T-cell (primary cell): ENCODE measurements at regions not wholly inside any gene's neighbourhood (a gene's known extent, or its start where the extent isn't known, plus 50 kb on each side); places are given as distances from the start of the nearest gene placed in this dataset.

Experiments
- ATAC-seq, 4 experiments: fragments of 200-7000 bp in 3 of 4; fragments of 150-1000 bp in 1 of 4; cut with Tn5 transposase; replicated peaks in 1 of 4; 1 replicate in 3 of 4; 2 replicates in 1 of 4; pipeline ENCODE4 v1.10.0; 2021; ENCODE audit warnings: moderate library complexity in 3 of 4, mild to moderate bottlenecking in 2 of 4, moderate number of reproducible peaks in 1 of 4
- CTCF ChIA-PET, 2 donors: fragments of 300-600 bp; sonication (Branson Sonifier 250); formaldehyde crosslinking; loops; one replicate each; lab custom pipeline; 2022; ENCODE audit warnings: antibody characterized with exemption in 2 of 2; lab: Charles Lee
- POLR2A ChIA-PET, 2 donors: fragments of 300-600 bp; sonication (Branson Sonifier 250); formaldehyde crosslinking; loops; one replicate each; lab custom pipeline; 2022; ENCODE audit warnings: antibody characterized with exemption in 2 of 2; lab: Charles Lee
- DNase-seq, 35 experiments: peaks; one replicate each; pipeline versions ENCODE4 v3.0.0 to v3.0.0-alpha.2; 2013 to 2023
- H3K27ac ChIP-seq: one replicate; pipeline ENCODE4 v1.5.1; 2013; ENCODE audit warnings: low read length
- H3K27me3 ChIP-seq, 2 experiments: replicated peaks in 1 of 2; 1 replicate in 1 of 2; 2 replicates in 1 of 2; pipeline versions ENCODE4 v1.6.1 to v1.7.0; 2013; ENCODE audit warnings: low read length in 1 of 2, mixed read lengths in 1 of 2; ENCODE audit not compliant: control insufficient read depth in 2 of 2, insufficient read depth in 2 of 2; ENCODE audit errors: extremely low read depth in 1 of 2
- H3K36me3 ChIP-seq, 2 donors: 1 replicate in 1 of 2; 2 replicates in 1 of 2; pipeline versions ENCODE4 v1.6.1 to v1.7.0; 2013; ENCODE audit warnings: low read length in 1 of 2; ENCODE audit not compliant: control insufficient read depth in 2 of 2, insufficient read depth in 1 of 2; ENCODE audit errors: extremely low read depth in 1 of 2
- H3K4me1 ChIP-seq, 2 experiments: 1 replicate in 1 of 2; 2 replicates in 1 of 2; pipeline versions ENCODE4 v1.6.1 to v1.7.0; 2013; ENCODE audit warnings: low read length in 2 of 2, mixed read lengths in 1 of 2; ENCODE audit not compliant: insufficient read depth in 2 of 2, control insufficient read depth in 1 of 2; ENCODE audit errors: extremely low read depth in 1 of 2
- H3K4me3 ChIP-seq, 2 donors: 1 replicate in 1 of 2; 2 replicates in 1 of 2; pipeline versions ENCODE4 v1.5.1 to v1.7.0; 2013; ENCODE audit warnings: mild to moderate bottlenecking in 2 of 2, low read length in 1 of 2, moderate library complexity in 1 of 2; ENCODE audit not compliant: control insufficient read depth in 1 of 2; ENCODE audit errors: extremely low read depth in 1 of 2
- H3K9me3 ChIP-seq: 2 replicates; pipeline ENCODE4 v1.7.0; 2013
- H3K27ac Mint-ChIP-seq, 2 donors: one replicate each; pipeline ENCODE4 v1.8.0; 2020 to 2021; ENCODE audit warnings: mild to moderate bottlenecking in 2 of 2, mixed read lengths in 2 of 2
- H3K27me3 Mint-ChIP-seq, 2 donors: one replicate each; pipeline ENCODE4 v1.8.0; 2021 to 2022; ENCODE audit warnings: mixed read lengths in 2 of 2
- H3K36me3 Mint-ChIP-seq: one replicate; pipeline ENCODE4 v1.8.0; 2021; ENCODE audit warnings: mixed read lengths
- H3K4me1 Mint-ChIP-seq, 3 donors: one replicate each; pipeline ENCODE4 v1.8.0; 2020 to 2022; ENCODE audit warnings: mixed read lengths in 3 of 3, mild to moderate bottlenecking in 1 of 3
- H3K4me3 Mint-ChIP-seq, 3 donors: one replicate each; pipeline ENCODE4 v1.8.0; 2020 to 2022; ENCODE audit warnings: mild to moderate bottlenecking in 3 of 3, mixed read lengths in 3 of 3, moderate library complexity in 3 of 3
- H3K9me3 Mint-ChIP-seq, 3 donors: one replicate each; pipeline ENCODE4 v1.8.0; 2020 to 2022; ENCODE audit warnings: mixed read lengths in 3 of 3
- WGBS: methylation state at CpG from one replicate; pipeline ENCODE4 v1.1.5; 2013; ENCODE audit warnings: missing lambda C conversion rate; ENCODE audit not compliant: insufficient coverage; 5-methylcytosine and 5-hydroxymethylcytosine counted together

DNA sequence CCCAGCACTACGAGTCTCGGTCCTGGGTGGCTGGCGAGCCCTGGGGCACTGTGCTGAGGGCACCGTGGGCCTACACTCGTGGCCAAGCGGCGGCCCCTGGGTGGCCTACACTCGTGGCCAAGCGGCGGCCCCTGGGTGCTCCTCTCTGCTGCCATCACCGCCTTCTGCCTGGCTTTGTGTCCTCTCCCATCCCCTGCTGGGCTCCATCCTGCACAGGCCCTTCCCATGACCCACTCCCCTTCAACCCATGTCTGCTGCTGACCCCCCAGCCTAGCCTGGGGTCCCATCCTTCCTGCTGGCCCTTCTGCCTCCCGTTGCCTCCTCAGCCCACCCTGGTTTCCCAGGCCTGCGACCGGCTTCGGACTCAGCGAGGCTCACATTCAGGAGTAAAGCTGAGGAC is 87.4 kb upstream of the CLDN5 start:
- 95% methylated on average over 16 of the region's 16 CpGs for WGBS
- Histone ChIP-seq H3K27me3 (peaks cover 0 to 22% of the 10 kb centered on the region in 2 experiments), H3K36me3 (no peaks in the 10 kb centered on the region), H3K4me3 (no peak overlapping the region), H3K27ac (no peak overlapping the region), H3K9me3 (no peaks in the 10 kb centered on the region), H3K4me1 (peaks cover 20 to 44% of the 10 kb centered on the region in 2 experiments)
- DNase-seq (no peak), ATAC-seq (no peak)
- Mint-ChIP-seq H3K4me3 (no peak overlapping the region), H3K9me3 (no peaks in the 10 kb centered on the region), H3K4me1 (peaks cover 36 to 43% (median 37%) of the 10 kb centered on the region in 3 donors), H3K27me3 (no peaks in the 10 kb centered on the region), H3K27ac (peak overlapping the region in 1 of 2 donors; percentile 48), H3K36me3 (no peaks in the 10 kb centered on the region)
- CTCF ChIA-PET, result no interaction called here
- POLR2A ChIA-PET, result no interaction called here

DNA sequence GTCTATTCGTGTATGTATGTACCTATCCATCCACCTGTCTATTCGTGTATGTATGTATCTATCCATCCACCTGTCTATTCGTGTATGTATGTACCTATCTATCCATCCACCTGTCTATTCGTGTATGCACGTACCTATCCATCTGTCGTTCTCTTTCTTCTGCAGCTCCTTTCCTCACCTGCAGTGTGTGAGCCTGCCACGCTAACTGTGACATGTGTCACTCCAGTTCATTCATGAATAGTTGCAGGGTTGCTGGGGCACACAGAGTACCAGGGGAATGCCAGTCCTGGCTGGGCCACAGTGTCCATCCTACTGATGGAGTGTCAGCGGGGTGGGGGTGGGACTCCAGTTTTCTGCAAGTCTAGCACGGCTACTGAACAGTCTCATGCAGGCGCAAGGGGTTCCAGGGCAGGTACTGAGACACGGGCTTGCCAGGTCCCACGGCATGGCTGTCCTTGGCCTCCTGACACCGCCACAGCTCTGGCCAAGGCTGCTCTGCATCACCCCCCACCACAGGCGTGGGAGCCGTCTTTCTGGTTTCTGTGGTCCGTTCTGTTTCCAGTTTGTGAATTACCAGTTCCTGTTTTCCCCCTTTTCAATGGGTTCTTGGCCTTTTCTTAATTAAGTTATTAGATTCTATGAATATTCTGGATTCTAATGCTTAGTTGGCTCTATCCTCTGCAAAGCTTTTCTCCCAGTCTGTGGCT is 88.8 kb upstream of the CLDN5 start:
- H3K4me3 Mint-ChIP-seq, result no peak overlapping the region
- ChIA-PET CTCF (no interaction called here), POLR2A (no interaction called here)
- no peak overlapping the region for H3K27ac ChIP-seq
- ATAC-seq (no peak), DNase-seq (no peak)
- peaks cover 23 to 34% (median 23%) of the 10 kb centered on the region in 3 donors for H3K4me1 Mint-ChIP-seq
- H3K36me3 ChIP-seq, result no peaks in the 10 kb centered on the region
- no peaks in the 10 kb centered on the region for H3K36me3 Mint-ChIP-seq
- peaks cover 0 to 1% of the 10 kb centered on the region in 2 donors for H3K27me3 Mint-ChIP-seq
- H3K9me3 ChIP-seq, result no peaks in the 10 kb centered on the region
- no peak overlapping the region for H3K4me3 ChIP-seq
- H3K9me3 Mint-ChIP-seq, result no peaks in the 10 kb centered on the region
- peaks cover 12 to 30% of the 10 kb centered on the region in 2 experiments for H3K4me1 ChIP-seq
- 79% methylated on average over 12 of the region's 16 CpGs for WGBS
- no peak overlapping the region for H3K27ac Mint-ChIP-seq
- peaks cover 0 to 13% of the 10 kb centered on the region in 2 experiments for H3K27me3 ChIP-seq

- whole genome bisulfite sequencing, result no CpG with 5 or more reads among the region's 2 CpGs
- H3K9me3 Mint-ChIP-seq, result no peaks in the 10 kb centered on the region
- no peak overlapping the region for H3K27ac Mint-ChIP-seq
- ATAC-seq (no peak), DNase-seq (no peak)
- Histone ChIP-seq H3K4me1 (peaks cover 3 to 22% of the 10 kb centered on the region in 2 experiments), H3K27ac (no peak overlapping the region), H3K27me3 (peaks cover 0 to 18% of the 10 kb centered on the region in 2 experiments), H3K4me3 (no peak overlapping the region), H3K9me3 (no peaks in the 10 kb centered on the region), H3K36me3 (no peaks in the 10 kb centered on the region)
- H3K4me3 Mint-ChIP-seq, result no peak overlapping the region
- no peaks in the 10 kb centered on the region for H3K36me3 Mint-ChIP-seq
- H3K4me1 Mint-ChIP-seq, result peaks cover 20 to 33% (median 21%) of the 10 kb centered on the region in 3 donors
- POLR2A ChIA-PET, result no interaction called here
- H3K27me3 Mint-ChIP-seq, result peaks cover 0 to 1% of the 10 kb centered on the region in 2 donors
- CTCF ChIA-PET, result no interaction called here
These were observed 90.3 kb upstream of the CLDN5 start for GRCh38 chr22:19614536-19614863.

DNA sequence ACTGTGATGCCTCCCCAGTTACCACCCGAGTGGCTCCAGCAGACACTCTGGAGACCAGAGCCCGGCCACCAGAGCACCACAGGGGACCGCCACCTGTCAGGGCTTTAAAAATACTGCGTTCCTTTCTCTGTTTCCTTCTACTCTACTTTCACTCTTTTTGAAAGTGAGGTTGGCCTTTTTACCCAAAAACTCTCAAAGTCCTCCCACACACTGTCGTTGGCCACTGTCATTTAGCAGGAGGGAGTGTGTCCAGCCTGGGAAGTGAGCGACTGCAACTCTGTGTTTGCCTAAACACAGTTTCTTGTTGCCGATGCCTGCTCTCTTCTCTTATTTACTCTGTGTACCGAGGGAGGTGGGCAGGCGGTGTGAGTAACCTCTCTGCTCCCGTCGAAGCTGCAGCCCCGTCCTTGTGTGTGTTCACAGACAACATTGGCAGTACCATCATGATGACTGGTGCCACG is 90.8 kb upstream of the CLDN5 start:
- no peak for DNase-seq
- 78% methylated on average over 13 of the region's 13 CpGs for WGBS

GRCh38 chr22:19615867-19616581 is 91.8 kb upstream of the CLDN5 start:
- peaks cover 14 to 27% (median 16%) of the 10 kb centered on the region in 3 donors for H3K4me1 Mint-ChIP-seq
- DNase-seq (no peak), ATAC-seq (no peak)
- H3K4me3 Mint-ChIP-seq, result no peak overlapping the region
- ChIA-PET CTCF (interaction anchor here in 1 of 2 donors (0.6 kb wide), 2 partner anchors 217 to 626 kb away, joined by 4 to 5 read pairs; no protein-coding TSS in a partner anchor), POLR2A (no interaction called here)
- no peaks in the 10 kb centered on the region for H3K9me3 Mint-ChIP-seq
- 90% methylated on average over 6 of the region's 9 CpGs for WGBS
- no peaks in the 10 kb centered on the region for H3K36me3 Mint-ChIP-seq
- no peaks in the 10 kb centered on the region for H3K36me3 ChIP-seq
- no peak overlapping the region for H3K4me3 ChIP-seq
- H3K27me3 ChIP-seq, result peaks cover 0 to 15% of the 10 kb centered on the region in 2 experiments
- no peaks in the 10 kb centered on the region for H3K9me3 ChIP-seq
- peaks cover 0 to 8% of the 10 kb centered on the region in 2 experiments for H3K4me1 ChIP-seq
- no peak overlapping the region for H3K27ac ChIP-seq
- H3K27ac Mint-ChIP-seq, result no peak overlapping the region
- peaks cover 0 to 1% of the 10 kb centered on the region in 2 donors for H3K27me3 Mint-ChIP-seq

More for the DNA sequence above, 90.8 kb upstream of the CLDN5 start:
- Histone ChIP-seq H3K36me3 (no peaks in the 10 kb centered on the region), H3K27ac (no peak overlapping the region), H3K4me1 (peaks cover 0 to 18% of the 10 kb centered on the region in 2 experiments), H3K4me3 (no peak overlapping the region), H3K9me3 (no peaks in the 10 kb centered on the region), H3K27me3 (peaks cover 0 to 18% of the 10 kb centered on the region in 2 experiments)
- Mint-ChIP-seq H3K27ac (no peak overlapping the region), H3K4me1 (peaks cover 23 to 36% (median 24%) of the 10 kb centered on the region in 3 donors), H3K36me3 (no peaks in the 10 kb centered on the region), H3K27me3 (peaks cover 0 to 1% of the 10 kb centered on the region in 2 donors), H3K9me3 (no peaks in the 10 kb centered on the region), H3K4me3 (no peak overlapping the region)
- CTCF ChIA-PET, result no interaction called here
- POLR2A ChIA-PET, result no interaction called here
- ATAC-seq, result no peak

- Histone ChIP-seq H3K27ac (no peak overlapping the region), H3K36me3 (no peaks in the 10 kb centered on the region), H3K27me3 (peaks cover 0 to 13% of the 10 kb centered on the region in 2 experiments), H3K4me1 (peaks cover 0 to 7% of the 10 kb centered on the region in 2 experiments), H3K9me3 (no peaks in the 10 kb centered on the region), H3K4me3 (no peak overlapping the region)
- ChIA-PET POLR2A (no interaction called here), CTCF (no interaction called here)
- Mint-ChIP-seq H3K27ac (peak overlapping the region in 1 of 2 donors; percentile 31), H3K4me3 (peak overlapping the region in 1 of 3 donors; percentile 35), H3K4me1 (peaks cover 12 to 25% (median 17%) of the 10 kb centered on the region in 3 donors), H3K9me3 (no peaks in the 10 kb centered on the region), H3K36me3 (no peaks in the 10 kb centered on the region), H3K27me3 (peaks cover 0 to 1% of the 10 kb centered on the region in 2 donors)
- no peak for DNase-seq
- ATAC-seq, result peak in 2 of 4 experiments; percentile 36 to 40
- 100% methylated on average over 2 of the region's 8 CpGs for WGBS
These were observed 94.9 kb upstream of the SEPTIN5 start for GRCh38 chr22:19619144-19620009.
